HG03521 (cell line): ENCODE measurements at regions not wholly inside any gene's neighbourhood (a gene's known extent, or its start where the extent isn't known, plus 50 kb on each side); places are given as distances from the start of the nearest gene placed in this dataset.

Experiments used
- ATAC-seq: cut with Tn5 transposase; IDR thresholded peaks from one replicate; pipeline ENCODE4 v1.9.1; 2021; ENCODE audit warnings: mild to moderate bottlenecking, moderate library complexity; ENCODE audit not compliant: unreplicated experiment

GRCh38 chr2:65800998-65801397 is 368.6 kb upstream of the SPRED2 start:
- ATAC-seq: no peak

DNA sequence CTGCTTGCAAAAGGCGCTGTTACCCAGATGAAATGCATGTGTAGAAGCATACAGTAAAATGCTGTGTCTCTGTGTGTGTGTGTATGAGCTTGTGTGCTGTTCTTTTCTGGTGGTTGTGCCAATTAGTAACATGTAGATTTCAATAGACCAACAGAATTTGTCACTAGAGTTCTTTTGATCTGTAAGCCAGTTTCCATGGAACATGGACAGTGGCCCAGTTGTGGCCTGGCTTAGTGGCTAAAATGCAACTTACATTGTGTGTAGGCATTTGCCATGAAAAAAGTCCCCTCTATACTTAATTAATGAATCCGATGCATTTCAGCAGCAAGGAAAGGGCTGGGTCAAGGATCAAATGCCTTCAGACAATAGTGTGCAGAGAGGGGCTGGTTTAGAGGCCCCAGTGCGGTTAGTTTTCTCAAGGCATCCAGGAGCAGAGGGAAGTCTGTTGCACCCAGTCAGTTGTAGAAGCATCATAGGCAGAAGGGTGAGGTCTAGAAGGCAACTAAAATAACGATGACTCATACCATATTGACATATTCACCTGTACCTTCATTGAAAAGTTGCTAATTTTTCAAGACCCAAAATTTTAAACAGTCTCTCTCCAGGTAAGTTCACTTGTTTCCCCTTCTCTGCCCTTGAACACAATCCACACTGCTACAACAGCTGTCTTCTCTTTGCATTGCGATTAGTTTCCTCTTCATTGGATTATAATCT is 366.9 kb upstream of the SPRED2 start:
- ATAC-seq: no peak

- no peak for ATAC-seq
Measured at GRCh38 chr2:65798641-65799040, 366.2 kb upstream of the SPRED2 start.

DNA sequence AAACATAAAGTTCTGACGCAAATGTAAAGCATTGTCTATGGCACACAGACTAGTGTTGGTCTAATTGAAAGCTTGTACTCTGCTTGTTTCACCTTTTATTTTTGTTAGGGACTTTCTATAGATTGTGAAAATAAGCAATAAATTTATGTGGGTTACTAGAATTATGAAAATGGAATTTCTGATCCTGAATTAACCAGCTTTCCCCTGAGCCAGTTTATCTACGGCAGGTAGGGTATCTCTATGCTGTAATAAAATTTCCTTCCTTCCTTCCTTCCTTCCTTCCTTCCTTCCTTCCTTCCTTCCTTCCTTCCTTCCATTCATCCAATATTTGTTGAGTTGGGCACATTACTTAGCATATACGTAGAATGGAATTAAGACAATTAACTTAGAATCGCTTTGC is 362.6 kb upstream of the SPRED2 start:
- no peak for ATAC-seq

DNA sequence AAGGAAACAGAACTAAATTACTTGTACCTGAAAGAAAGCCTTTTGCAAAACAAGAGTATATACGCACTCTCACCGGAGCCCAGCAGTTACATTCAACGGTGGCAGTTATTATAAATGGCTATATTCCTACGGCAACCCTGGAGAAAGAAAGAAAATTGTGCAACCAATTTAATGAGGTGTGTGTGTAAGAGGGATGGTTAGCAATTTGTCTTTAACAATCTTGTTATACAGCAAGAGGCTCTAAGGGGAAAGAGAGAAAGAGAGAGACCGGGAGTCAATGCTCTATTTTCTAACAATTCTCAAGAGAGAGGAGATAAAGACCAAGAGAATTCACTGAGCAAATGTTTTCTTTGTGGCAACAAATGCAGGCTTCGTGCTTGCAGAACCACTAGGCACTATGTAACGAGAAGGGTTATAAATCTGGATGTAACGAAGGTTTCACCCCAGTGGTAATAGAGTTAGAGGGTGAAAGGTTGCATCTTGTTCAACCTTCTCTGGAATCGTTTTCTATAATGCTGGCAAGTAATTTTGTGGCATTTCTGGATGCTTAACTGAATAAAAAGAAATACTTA is 359.1 kb upstream of the SPRED2 start:
- no peak for ATAC-seq

DNA sequence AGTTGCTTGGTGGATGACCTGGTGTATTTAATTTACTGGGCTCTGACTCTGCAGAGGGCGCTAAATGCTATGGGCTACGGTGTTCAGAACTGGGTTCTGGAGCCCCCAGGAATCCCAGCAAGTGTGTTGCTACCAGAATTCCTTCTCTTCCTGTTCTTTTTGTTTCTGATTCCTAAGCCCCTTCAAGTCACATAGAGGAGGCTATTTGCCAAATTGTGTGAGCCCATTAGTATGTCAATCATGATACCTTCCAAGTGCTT is 358.2 kb upstream of the SPRED2 start:
- ATAC-seq: no peak

DNA sequence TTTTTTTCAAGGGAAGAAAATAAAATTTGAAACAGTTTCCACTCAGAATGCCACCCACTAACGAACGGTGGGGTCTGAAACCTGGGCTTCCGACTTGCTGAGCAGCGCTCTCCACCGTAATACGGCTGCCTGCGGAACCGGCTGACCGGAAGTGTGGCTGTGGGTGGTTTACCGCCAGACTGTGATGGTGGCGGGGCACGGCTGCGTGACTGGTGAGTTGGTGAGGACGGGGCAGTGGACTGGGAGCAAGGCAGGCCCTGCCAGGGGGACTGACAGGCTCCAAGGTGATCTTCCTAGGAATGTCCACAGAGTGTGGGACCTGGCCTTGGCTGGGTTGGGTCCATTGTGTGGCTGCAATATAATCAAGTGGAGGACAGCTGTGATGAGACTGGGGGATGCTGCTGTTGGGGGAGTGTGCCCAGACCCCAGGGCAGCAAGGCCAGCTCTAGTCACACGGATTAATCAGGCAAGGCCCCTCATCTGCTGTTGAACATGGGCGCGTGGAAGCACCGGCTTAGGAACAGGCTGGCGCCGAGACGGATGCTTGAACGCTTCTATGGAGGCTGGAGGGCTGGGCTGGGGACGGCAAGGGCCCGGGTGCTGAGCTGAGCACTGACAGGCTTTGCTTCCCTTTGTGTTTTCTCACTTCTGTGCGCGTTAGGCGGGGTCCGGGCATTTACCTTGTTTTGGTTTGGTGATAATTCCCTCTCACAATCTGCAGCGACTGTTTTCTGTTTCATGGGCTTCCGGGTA is 357.7 kb upstream of the SPRED2 start:
- ATAC-seq: no peak

DNA sequence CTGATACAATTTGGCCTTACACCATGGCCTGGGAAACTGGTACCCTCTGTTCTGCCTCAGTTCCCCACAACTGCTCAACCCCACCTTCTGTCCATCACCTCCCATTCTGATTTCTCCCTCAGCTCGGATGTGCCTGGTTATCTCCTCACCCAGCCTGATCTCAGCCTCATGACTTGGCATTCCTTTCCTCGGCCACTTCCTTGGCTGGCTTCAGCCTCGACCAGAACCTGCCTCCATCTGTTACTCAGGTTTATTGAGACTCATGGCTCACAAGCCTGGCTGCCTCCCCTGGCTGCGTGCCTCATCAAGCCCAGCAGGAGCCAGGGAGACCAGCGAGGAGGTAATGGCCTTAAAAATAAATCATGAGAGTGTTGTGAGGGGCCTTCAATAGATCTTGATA is 356.2 kb upstream of the SPRED2 start:
- no peak for ATAC-seq

GRCh38 chr2:65786765-65787164 is 354.4 kb upstream of the SPRED2 start:
- ATAC-seq: no peak

GRCh38 chr2:65786007-65786717 is 353.8 kb upstream of the SPRED2 start:
- ATAC-seq: no peak

DNA sequence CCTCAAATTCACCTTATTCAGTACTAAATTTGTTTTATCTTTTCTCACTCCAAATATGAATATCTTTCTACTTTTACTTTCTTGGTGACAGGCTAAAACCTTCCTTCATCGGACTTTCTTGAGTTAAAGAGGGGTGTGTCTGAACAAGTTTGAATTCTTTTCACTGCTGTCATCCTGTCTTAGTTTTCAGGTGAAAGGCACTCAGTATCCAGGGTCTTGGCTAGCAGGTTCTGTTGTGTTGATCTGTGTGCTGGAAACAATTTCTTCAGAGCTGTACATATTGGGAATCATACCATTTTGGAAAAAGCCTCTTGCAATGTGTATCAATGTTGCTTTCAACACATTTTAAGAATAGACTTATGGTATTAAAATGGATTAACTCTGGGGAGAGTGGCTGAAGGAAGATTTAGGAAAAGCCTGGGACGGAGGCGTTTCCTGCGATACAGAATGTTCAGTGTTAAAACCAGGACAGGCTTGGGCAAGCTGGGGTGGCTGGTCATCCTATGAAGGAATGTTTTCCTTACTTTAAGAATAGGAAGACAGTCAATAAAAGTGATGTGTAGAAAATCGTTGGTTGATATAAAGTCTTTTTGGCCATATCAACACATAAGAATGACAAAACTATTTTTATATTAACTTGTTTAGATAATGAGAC is 350.7 kb upstream of the SPRED2 start:
- ATAC-seq: no peak

GRCh38 chr2:65782186-65782585 is 349.8 kb upstream of the SPRED2 start:
- no peak for ATAC-seq

- no peak for ATAC-seq
Measured at GRCh38 chr2:65781756-65782155, 349.4 kb upstream of the SPRED2 start.

DNA sequence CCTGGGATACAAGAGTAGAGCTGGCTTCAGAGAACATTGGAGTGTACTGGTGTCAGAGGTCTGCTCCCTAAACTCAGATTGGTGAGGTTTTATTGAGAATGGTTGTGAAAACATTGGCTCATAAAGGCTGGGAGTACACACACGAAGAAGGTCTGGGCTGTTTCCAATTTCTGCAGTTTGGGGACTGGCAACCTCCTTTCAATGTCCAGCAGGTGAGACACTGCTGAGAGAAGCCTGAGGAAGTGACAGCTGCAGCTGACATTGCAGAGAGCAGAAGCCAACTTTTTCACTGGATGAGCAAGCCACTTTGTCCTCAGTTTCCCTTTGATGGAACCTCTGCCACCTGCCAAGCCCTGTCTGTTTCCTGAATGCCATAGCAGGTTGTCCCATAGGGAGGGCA is 346.6 kb upstream of the SPRED2 start:
- ATAC-seq: no peak

GRCh38 chr2:65778137-65778536 is 345.7 kb upstream of the SPRED2 start:
- no peak for ATAC-seq

DNA sequence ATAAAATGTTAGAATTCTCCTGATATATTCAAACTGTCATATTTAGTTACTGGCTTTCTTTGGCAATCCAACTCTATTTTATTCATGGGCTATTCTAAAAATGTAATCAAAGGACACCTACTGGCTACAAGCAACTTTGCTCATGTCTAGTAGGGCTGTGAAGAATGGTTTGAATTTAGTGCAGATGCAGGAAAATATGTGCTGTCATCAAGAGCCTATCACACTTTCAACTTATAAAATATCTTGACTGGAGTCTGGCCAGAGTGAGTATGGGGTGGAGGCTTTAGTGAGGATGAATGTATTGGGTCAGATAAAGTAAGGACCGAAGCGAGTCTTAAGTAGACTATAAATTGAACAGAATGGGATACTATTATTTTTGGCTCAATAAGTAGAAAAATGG is 343.4 kb upstream of the SPRED2 start:
- no peak for ATAC-seq

DNA sequence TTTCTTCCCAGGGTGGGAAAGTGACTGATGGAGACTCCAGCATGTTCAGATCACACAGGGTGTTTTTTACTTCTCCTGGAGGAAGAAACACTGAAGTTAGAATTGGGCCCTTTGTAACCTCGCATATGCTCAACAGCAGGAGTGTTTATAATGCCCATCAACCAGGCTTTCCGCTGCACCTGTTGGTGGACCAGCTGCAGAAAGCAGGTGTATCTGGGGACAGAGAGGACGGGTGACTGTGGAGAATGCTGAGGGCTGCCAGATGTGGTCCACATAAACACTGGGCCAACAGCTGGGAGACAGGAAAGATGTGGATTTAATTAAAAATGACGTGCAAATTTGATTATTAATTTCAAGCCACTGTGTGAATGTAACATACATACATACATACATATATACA is 335.5 kb upstream of the SPRED2 start:
- no peak for ATAC-seq

DNA sequence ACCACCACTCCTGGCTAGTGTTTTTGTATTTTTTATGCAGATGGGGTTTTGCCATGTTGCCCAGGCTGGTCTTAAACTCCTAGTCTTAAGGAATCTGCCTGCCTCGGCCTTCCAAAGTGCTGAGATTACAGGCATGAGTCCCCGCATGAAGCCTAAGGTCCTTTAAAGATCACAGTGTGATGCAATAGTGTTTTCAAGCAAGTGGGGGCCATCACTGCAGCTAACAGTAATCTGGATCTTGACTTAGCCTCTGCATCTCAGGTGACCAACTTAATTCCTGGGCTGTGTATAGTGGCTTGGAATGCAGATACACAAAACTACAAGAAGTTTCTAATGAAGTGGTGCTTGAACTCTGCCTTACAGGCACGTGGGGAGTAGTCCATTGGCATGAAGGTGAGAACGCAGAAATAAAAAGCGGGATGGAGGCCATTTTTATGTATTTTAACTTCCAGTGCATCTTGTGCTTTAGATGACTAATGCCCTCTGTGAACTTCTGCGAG is 334.4 kb upstream of the SPRED2 start:
- ATAC-seq: no peak

DNA sequence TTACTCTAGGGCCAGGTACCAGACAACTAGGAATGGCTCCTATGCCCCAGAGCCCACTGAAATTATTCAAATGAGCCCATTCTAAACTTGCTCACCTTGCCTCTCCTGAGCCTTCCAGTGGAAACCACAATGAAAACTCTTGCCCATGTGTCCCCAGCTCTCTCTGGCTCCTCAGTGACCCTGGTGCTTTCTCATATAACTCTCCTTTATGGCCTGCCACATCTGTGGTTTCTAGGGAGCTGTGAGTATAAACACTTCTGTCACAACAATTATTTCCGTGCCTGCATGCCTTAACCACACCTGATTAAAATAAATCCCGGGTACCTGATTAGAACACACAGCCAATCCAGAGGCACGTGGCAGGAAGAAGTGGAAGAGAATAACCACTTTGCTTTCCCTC is 333.0 kb upstream of the SPRED2 start:
- no peak for ATAC-seq

- ATAC-seq: no peak
Measured at GRCh38 chr2:65762068-65762467, 329.7 kb upstream of the SPRED2 start.

DNA sequence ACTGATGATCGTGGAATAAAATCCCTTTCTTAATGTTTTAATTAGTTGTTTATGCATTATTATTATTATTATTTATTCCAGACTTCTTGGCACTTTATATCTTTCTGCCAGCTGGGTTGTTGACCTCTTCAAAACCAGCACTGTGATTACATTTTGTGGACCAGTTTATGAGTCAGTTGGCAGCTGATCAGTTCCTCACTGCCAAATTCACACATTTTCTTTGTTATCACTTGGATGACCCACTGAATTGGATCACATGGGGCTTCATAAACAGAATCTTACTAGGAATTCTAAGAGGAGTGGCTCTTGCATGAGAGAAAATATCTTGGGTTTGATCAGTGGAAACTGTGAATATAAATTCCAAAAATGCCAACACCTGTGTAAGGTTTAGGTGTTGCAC is 321.8 kb upstream of the SPRED2 start:
- no peak for ATAC-seq
